Psoas muscle (tissue), 7 donors: ENCODE measurements at regions not wholly inside any gene's neighbourhood (a gene's known extent, or its start where the extent isn't known, plus 50 kb on each side); places are given as distances from the start of the nearest gene placed in this dataset.

Experiments used
- ATAC-seq, 4 donors: fragments of 200-7000 bp; cut with Tn5 transposase; one replicate each; pipeline ENCODE4 v1.9.1; 2020; ENCODE audit warnings: moderate library complexity in 3 of 4, mild to moderate bottlenecking in 2 of 4
- DNase-seq, 2 donors: peaks; one replicate each; pipeline ENCODE4 v3.0.0-alpha.2; 2020
- H3K27ac ChIP-seq: fragments of 200-600 bp; one replicate; pipeline ENCODE4 v1.8.0; 2022
- H3K27me3 ChIP-seq, 3 donors: fragments of 200-600 bp in 1 of 3; one replicate each; pipeline versions ENCODE4 v1.6.1 to v1.8.0; 2013 to 2022; ENCODE audit warnings: low read length in 2 of 3, mild to moderate bottlenecking in 2 of 3, moderate library complexity in 1 of 3; ENCODE audit not compliant: insufficient read depth in 3 of 3
- H3K36me3 ChIP-seq, 2 donors: fragments of 200-600 bp in 1 of 2; one replicate each; pipeline versions ENCODE4 v1.6.1 to v1.8.0; 2013 to 2022; ENCODE audit warnings: low read depth in 1 of 2, mild to moderate bottlenecking in 1 of 2, moderate library complexity in 1 of 2; ENCODE audit not compliant: insufficient read depth in 1 of 2
- H3K4me1 ChIP-seq: fragments of 200-600 bp; one replicate; pipeline ENCODE4 v1.8.0; 2022
- H3K4me3 ChIP-seq: fragments of 200-600 bp; one replicate; pipeline ENCODE4 v1.8.0; 2022; ENCODE audit warnings: mild to moderate bottlenecking
- H3K9me3 ChIP-seq: fragments of 200-600 bp; one replicate; pipeline ENCODE4 v1.8.0; 2022
- CTCF ChIP-seq: fragments of 200-600 bp; IDR thresholded peaks from one replicate; pipeline ENCODE4 v1.8.0; 2022; ENCODE audit warnings: antibody characterized with exemption
- WGBS, 3 donors: extraction: QIAGEN DNeasy Blood & Tissue Kit; methylation state at CpG; one replicate each; pipeline versions ENCODE4 v1.1.6 to v1.1.7; 2013; 5-methylcytosine and 5-hydroxymethylcytosine counted together
- intact Hi-C, 2 donors: fragments of 100-400 bp; cut with DNase I; formaldehyde crosslinking; loops; one replicate each; pipeline versions ENCODE4 v1.11.0 to v1.14.2; 2022
- donor health status: healthy with polysubstance abuse.
- donor health status: DM: no; HTN: no; CAD: no; lungs with moderate emphysema.
- donor health status: Bipolar disorder and iron deficiency.
- donor health status: healthy.
- donor health status: DM: yes; HTN: yes; CAD: no.
- donor health status: DM: no; HTN: no; CAD: no.
- donor health status: DM: yes; HTN: yes; CAD: no.

GRCh38 chr17:77462090-77462489 lies 321.3 kb downstream of the SEC14L1 start:
- DNase-seq (no peak), ATAC-seq (no peak)
- intact Hi-C loops: no loop called here
- no peaks in the 10 kb centered on the region for H3K36me3 ChIP-seq
- WGBS, 3 donors: 51 to 60% (median 60%) methylated on average over 11 of the region's 11 CpGs
- H3K4me3 ChIP-seq: no peak overlapping the region
- no peak for TF ChIP-seq CTCF
- H3K9me3 ChIP-seq: no peaks in the 10 kb centered on the region
- peaks cover 30% of the 10 kb centered on the region for H3K4me1 ChIP-seq
- H3K27me3 ChIP-seq: no peaks in the 10 kb centered on the region
- H3K27ac ChIP-seq: peak overlapping the region; percentile 60

DNA sequence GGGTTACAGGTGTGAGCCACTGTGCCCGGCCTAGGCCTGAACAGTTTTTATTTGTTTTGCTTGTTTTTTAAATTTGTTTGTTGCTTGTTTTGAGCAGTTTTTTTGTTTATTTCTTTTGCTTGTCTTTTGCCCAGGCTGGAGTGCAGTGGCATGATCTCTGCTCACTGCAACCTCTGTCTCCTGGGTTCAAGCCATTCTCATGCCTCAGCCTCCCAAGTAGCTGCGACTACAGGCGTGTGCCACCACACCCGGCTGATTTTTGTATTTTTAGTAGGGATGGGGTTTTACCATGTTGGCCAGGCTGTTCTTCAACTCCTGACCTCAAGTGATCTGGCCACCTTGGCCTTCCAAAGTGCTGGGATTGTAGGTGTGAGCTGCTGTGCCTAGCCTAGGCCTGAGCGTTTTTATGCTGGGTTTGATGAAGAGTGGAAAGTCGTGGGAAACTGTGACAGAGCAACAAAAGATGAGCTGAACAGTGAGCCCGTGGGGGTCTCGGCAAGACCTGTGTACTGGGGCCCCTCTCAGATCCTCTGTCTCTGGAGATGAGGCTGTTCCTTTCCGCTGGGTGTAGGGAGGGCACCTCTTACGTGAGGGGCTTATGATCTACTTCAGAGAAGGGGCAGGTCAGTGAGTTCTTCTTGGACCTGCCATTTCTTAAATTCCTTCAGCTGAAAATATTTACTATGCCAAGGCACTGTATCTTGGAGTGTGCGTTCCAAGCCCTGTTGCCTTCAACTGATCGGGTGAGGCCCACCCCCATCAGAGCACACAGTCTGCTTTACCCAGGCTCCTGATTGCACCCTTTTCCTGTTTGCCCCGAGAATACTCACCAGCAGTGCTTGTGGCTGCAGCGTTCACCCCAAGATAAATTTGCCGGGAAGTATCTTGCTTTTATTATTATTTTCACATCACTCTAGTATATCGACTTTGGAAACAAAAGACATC lies 322.1 kb downstream of the SEC14L1 start:
- H3K27me3 ChIP-seq: no peaks in the 10 kb centered on the region
- H3K9me3 ChIP-seq: no peaks in the 10 kb centered on the region
- DNase-seq (no peak), ATAC-seq (no peak)
- 89 to 91% (median 90%) methylated on average over 16 of the region's 16 CpGs for WGBS, 3 donors
- intact Hi-C loops: no loop called here
- peak overlapping the region; percentile 60 for H3K27ac ChIP-seq
- TF ChIP-seq CTCF: no peak
- no peaks in the 10 kb centered on the region for H3K36me3 ChIP-seq
- H3K4me1 ChIP-seq: peaks cover 30% of the 10 kb centered on the region
- H3K4me3 ChIP-seq: no peak overlapping the region

DNA sequence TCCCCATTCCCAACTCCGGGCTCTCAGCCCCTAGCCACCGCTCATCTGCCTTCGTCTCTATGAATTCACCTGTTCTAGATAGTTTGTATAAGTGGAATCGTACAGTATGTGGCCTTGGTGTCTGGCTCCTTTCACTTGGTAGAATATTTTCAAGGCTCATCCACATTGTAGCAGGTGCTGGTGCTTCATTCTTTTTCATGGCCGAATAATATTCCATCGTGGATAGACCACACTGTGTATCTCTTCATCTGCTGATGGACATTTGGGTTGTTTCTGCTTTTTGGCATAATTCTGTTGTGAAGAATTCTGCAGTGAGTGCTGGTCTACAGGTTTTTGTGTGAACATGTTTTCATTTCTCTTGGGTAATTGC lies 324.2 kb downstream of the SEC14L1 start:
- no peak overlapping the region for H3K4me3 ChIP-seq
- H3K27me3 ChIP-seq: no peaks in the 10 kb centered on the region
- H3K27ac ChIP-seq: no peak overlapping the region
- H3K36me3 ChIP-seq: no peaks in the 10 kb centered on the region
- DNase-seq: no peak
- TF ChIP-seq CTCF: no peak
- H3K9me3 ChIP-seq: no peaks in the 10 kb centered on the region
- ATAC-seq: no peak
- peaks cover 30% of the 10 kb centered on the region for H3K4me1 ChIP-seq
- 95 to 97% (median 96%) methylated on average over 6 of the region's 6 CpGs for WGBS, 3 donors
- intact Hi-C loops: no loop called here

DNA sequence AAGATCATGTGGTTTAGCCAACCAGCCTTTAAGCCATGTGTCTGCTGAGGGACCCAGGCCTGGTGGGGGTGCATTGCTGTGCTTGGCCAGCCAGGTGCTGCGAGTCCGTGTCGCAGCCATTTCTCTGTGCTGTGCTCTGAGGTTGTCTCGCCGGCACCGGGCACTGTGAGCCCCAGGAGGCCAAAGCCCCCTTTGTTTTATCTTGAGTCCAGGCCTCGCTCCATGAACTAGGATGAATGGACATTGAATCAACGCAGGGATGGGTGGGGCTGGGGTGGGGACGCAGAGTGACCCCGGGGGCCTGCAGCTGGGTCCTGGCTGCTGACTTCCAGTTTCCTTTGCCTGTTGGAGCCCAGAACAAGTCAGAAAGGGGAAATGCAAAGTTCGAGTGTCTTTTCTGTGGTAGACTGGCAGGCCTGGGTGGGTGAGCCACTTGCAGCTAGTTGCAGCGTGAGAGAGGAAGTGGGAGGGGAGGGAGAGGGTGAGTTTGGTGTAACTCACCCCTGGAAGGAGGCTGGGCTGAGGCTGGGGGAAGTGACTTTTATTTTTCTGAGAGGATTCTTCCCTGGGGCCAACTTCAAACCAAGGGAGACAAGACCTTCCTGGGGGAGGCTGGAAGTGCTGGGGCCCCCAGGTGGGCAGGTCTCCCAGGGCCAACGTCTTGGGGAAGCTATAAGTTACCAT lies 324.7 kb downstream of the SEC14L1 start:
- H3K4me1 ChIP-seq: peaks cover 25% of the 10 kb centered on the region
- DNase-seq (peak in 1 of 2 donors; percentile 53), ATAC-seq (peak; percentile 29 to 50 (median 38))
- WGBS, 3 donors: 58 to 64% (median 63%) methylated on average over 13 of the region's 13 CpGs
- no peak overlapping the region for H3K4me3 ChIP-seq
- H3K9me3 ChIP-seq: no peaks in the 10 kb centered on the region
- no peak for TF ChIP-seq CTCF
- intact Hi-C loops: no loop called here
- no peak overlapping the region for H3K27ac ChIP-seq
- H3K27me3 ChIP-seq: no peaks in the 10 kb centered on the region
- H3K36me3 ChIP-seq: no peaks in the 10 kb centered on the region
